Mucosa of descending colon (tissue), 3 donors: ENCODE measurements at regions not wholly inside any gene's neighbourhood (a gene's known extent, or its start where the extent isn't known, plus 50 kb on each side); places are given as distances from the start of the nearest gene placed in this dataset.

ENCODE experiments used
- ATAC-seq: fragments of 200-7000 bp; cut with Tn5 transposase; one replicate; pipeline ENCODE4 v1.9.1; 2020; ENCODE audit warnings: mild to moderate bottlenecking, moderate library complexity
- DNase-seq, 3 donors: peaks; one replicate each; pipeline ENCODE4 v3.0.0-alpha.2; 2020
- H3K36me3 ChIP-seq: fragments of 200-600 bp; one replicate; pipeline ENCODE4 v1.8.0; 2021; ENCODE audit warnings: low read depth, mild to moderate bottlenecking
- H3K4me1 ChIP-seq: fragments of 200-600 bp; one replicate; pipeline ENCODE4 v1.8.0; 2021; ENCODE audit warnings: low read depth, mild to moderate bottlenecking
- H3K4me3 ChIP-seq: fragments of 200-600 bp; one replicate; pipeline ENCODE4 v1.8.0; 2021; ENCODE audit warnings: mild to moderate bottlenecking
- H3K9me3 ChIP-seq: fragments of 200-600 bp; one replicate; pipeline ENCODE4 v1.8.0; 2021; ENCODE audit warnings: mild to moderate bottlenecking
- CTCF ChIP-seq: fragments of 200-600 bp; IDR thresholded peaks from one replicate; pipeline ENCODE4 v1.8.0; 2022; ENCODE audit warnings: antibody characterized with exemption, mild to moderate bottlenecking
- intact Hi-C, 2 donors: fragments of 100-400 bp; cut with DNase I in 1 of 2; cut with micrococcal nuclease in 1 of 2; formaldehyde crosslinking; loops; one replicate each; pipeline versions ENCODE4 v1.11.0 to v1.11.1; 2022; cut with DNase I, micrococcal nuclease
- donor health status: DM: no; HTN: no; CAD: no; lungs with moderate emphysema.
- donor health status: DM: no; HTN: no; CAD: no.
- donor health status: DM: no; HTN: yes; CAD: no.

- H3K9me3 ChIP-seq = no peaks in the 10 kb centered on the region
- intact Hi-C loops = no loop called here
- no peak for ATAC-seq
Observed at GRCh38 chr3:160088492-160089137, 100.0 kb downstream of the IL12A start.

GRCh38 chr3:160090653-160091052 lies 102.0 kb downstream of the IL12A start:
- Histone ChIP-seq H3K9me3 (no peaks in the 10 kb centered on the region), H3K36me3 (no peaks in the 10 kb centered on the region), H3K4me1 (no peaks in the 10 kb centered on the region), H3K4me3 (no peak overlapping the region)
- ATAC-seq (no peak), DNase-seq (no peak)
- TF ChIP-seq CTCF = no peak
- intact Hi-C loops = no loop called here

More at GRCh38 chr3:160088492-160089137, 100.0 kb downstream of the IL12A start:
- no peak for TF ChIP-seq CTCF
- no peaks in the 10 kb centered on the region for H3K4me1 ChIP-seq
- H3K4me3 ChIP-seq = no peak overlapping the region
- no peak for DNase-seq
- no peaks in the 10 kb centered on the region for H3K36me3 ChIP-seq

- DNase-seq (no peak), ATAC-seq (no peak)
- TF ChIP-seq CTCF = no peak
- intact Hi-C loops = no loop called here
- no peaks in the 10 kb centered on the region for H3K9me3 ChIP-seq
- no peaks in the 10 kb centered on the region for H3K4me1 ChIP-seq
- H3K36me3 ChIP-seq = no peaks in the 10 kb centered on the region
- H3K4me3 ChIP-seq = no peak overlapping the region
Observed at GRCh38 chr3:160091441-160091840, 102.8 kb downstream of the IL12A start.

GRCh38 chr3:160092760-160093159 lies 104.1 kb downstream of the IL12A start:
- Histone ChIP-seq H3K36me3 (no peaks in the 10 kb centered on the region), H3K4me3 (no peak overlapping the region), H3K4me1 (no peaks in the 10 kb centered on the region), H3K9me3 (no peaks in the 10 kb centered on the region)
- no peak for TF ChIP-seq CTCF
- intact Hi-C loops = no loop called here
- ATAC-seq (no peak), DNase-seq (no peak)

GRCh38 chr3:160094562-160094961 lies 105.9 kb downstream of the IL12A start:
- Histone ChIP-seq H3K9me3 (no peaks in the 10 kb centered on the region), H3K36me3 (no peaks in the 10 kb centered on the region), H3K4me1 (no peaks in the 10 kb centered on the region), H3K4me3 (no peak overlapping the region)
- intact Hi-C loops = no loop called here
- DNase-seq = no peak
- ATAC-seq = no peak
- no peak for TF ChIP-seq CTCF

- TF ChIP-seq CTCF = no peak
- no peaks in the 10 kb centered on the region for H3K4me1 ChIP-seq
- no peak for ATAC-seq
- intact Hi-C loops = no loop called here
- no peak for DNase-seq
- no peak overlapping the region for H3K4me3 ChIP-seq
- H3K36me3 ChIP-seq = no peaks in the 10 kb centered on the region
- no peaks in the 10 kb centered on the region for H3K9me3 ChIP-seq
Observed at GRCh38 chr3:160097478-160097877, 108.8 kb downstream of the IL12A start.
